22Rv1 (cell line): ENCODE measurements at regions not wholly inside any gene's neighbourhood (a gene's known extent, or its start where the extent isn't known, plus 50 kb on each side); places are given as distances from the start of the nearest gene placed in this dataset.

Source experiments
- H3K27ac ChIP-seq: fragments of 450-650 bp; 2 replicates; pipeline ENCODE4 v1.5.1; 2017
- ZFX ChIP-seq: fragments of 450-650 bp; IDR thresholded peaks from 2 replicates; pipeline ENCODE4 v1.6.1; 2017; ENCODE audit warnings: antibody characterized with exemption, borderline replicate concordance
- TF ChIP-seq, protein P1 (sequence below): fragments of 450-650 bp; IDR thresholded peaks from 2 replicates; pipeline ENCODE4 v1.5.1; 2017; ENCODE audit warnings: mild to moderate bottlenecking

- no peak for TF ChIP-seq ZFX
- TF ChIP-seq, protein P1, sequence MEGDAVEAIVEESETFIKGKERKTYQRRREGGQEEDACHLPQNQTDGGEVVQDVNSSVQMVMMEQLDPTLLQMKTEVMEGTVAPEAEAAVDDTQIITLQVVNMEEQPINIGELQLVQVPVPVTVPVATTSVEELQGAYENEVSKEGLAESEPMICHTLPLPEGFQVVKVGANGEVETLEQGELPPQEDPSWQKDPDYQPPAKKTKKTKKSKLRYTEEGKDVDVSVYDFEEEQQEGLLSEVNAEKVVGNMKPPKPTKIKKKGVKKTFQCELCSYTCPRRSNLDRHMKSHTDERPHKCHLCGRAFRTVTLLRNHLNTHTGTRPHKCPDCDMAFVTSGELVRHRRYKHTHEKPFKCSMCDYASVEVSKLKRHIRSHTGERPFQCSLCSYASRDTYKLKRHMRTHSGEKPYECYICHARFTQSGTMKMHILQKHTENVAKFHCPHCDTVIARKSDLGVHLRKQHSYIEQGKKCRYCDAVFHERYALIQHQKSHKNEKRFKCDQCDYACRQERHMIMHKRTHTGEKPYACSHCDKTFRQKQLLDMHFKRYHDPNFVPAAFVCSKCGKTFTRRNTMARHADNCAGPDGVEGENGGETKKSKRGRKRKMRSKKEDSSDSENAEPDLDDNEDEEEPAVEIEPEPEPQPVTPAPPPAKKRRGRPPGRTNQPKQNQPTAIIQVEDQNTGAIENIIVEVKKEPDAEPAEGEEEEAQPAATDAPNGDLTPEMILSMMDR, result no peak
- no peak overlapping the region for H3K27ac ChIP-seq
Observed at GRCh38 chr1:30263405-30263804, 460.0 kb downstream of the MATN1 start.

GRCh38 chr1:30262158-30262557 is 461.2 kb downstream of the MATN1 start:
- H3K27ac ChIP-seq, result no peak overlapping the region
- TF ChIP-seq, protein P1, result no peak
- TF ChIP-seq ZFX, result no peak

- no peak for TF ChIP-seq ZFX
- TF ChIP-seq, protein P1, result no peak
- no peak overlapping the region for H3K27ac ChIP-seq
Observed at GRCh38 chr1:30260318-30260717, 463.1 kb downstream of the MATN1 start.

GRCh38 chr1:30259631-30260030 is 463.8 kb downstream of the MATN1 start:
- H3K27ac ChIP-seq, result no peak overlapping the region
- TF ChIP-seq, protein P1, result no peak
- TF ChIP-seq ZFX, result no peak

DNA sequence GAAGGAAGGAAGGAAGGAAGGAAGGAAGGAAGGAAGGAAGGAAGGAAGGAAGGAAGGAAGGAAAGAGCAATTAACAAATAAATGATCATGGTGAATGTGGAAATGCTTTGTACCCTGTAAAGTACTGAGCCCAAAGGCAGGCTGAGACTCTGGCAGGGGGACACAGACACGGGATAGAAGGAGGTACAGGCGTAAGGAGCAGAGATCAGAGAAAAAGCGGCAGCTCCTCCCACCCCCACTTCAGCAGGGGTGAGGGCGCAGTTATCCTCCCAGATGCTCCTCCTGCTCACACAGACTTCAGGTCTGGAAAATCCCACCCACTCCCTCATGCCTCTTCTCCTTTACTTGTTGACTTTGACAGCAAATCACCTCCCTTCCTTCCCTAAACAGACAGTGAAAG is 464.5 kb downstream of the MATN1 start:
- no peak for TF ChIP-seq ZFX
- TF ChIP-seq, protein P1, result no peak

GRCh38 chr1:30258471-30258870 is 464.9 kb downstream of the MATN1 start:
- TF ChIP-seq, protein P1, result no peak
- TF ChIP-seq ZFX, result no peak
- H3K27ac ChIP-seq, result no peak overlapping the region

More for the DNA sequence above, 464.5 kb downstream of the MATN1 start:
- no peak overlapping the region for H3K27ac ChIP-seq

GRCh38 chr1:30257742-30258380 is 465.5 kb downstream of the MATN1 start:
- no peak for TF ChIP-seq ZFX
- TF ChIP-seq, protein P1, result no peak
- no peak overlapping the region for H3K27ac ChIP-seq
